ENCODE measurements at regions not wholly inside any gene's neighbourhood (a gene's known extent, or its start where the extent isn't known, plus 50 kb on each side); places are given as distances from the start of the nearest gene placed in this dataset.

DNA sequence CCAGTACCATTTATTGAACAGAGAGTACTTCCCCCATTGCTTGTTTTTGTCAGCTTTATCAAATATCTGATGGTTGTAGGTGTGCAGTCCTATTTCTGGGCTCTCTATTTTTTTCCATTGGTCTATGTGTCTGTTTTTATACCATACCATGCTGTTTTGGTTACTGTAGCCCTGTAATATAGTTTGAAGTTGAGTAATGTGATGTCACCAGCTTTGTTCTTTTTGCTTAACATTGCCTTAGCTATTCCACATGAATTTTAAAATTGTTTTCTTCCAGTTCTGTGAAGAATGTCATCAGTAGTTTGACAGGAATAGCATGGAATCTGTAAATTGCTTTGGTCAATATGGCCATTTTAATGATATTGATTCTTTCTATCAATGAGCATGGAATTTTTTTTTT is 140.5 kb upstream of the RHOBTB1 start:
- H3K36me3 ChIP-seq (ENCODE audit: low read length), result peaks cover 2% of the 10 kb centered on the region; the same call in 1 of the 2 replicates
- H3K9me2 ChIP-seq (replicated peaks; ENCODE audit: insufficient read depth, low read length), result no peaks in the 10 kb centered on the region
- H3K27ac ChIP-seq (ENCODE audit: low read depth, low read length), result no peak overlapping the region
- H2AFZ ChIP-seq (ENCODE audit: low read depth, low read length, severe bottlenecking), result no peak overlapping the region
- TF ChIP-seq EZH2phosphoT487 (conservative IDR thresholded peaks at IDR 0.05; ENCODE audit: low read length) (no peak), CTCF (IDR thresholded peaks at IDR 0.05; ENCODE audit: insufficient read depth, low read length, poor library complexity, severe bottlenecking) (no peak)
- H3K79me2 ChIP-seq (ENCODE audit: insufficient read depth, low read length), result no peaks in the 10 kb centered on the region
- no peak overlapping the region for H3K9ac ChIP-seq (ENCODE audit: low read length)
- H4K20me1 ChIP-seq (ENCODE audit: low read depth, low read length), result no peaks in the 10 kb centered on the region
- no peaks in the 10 kb centered on the region for H3K27me3 ChIP-seq (ENCODE audit: low read length)
- no peak overlapping the region for H3K4me3 ChIP-seq (ENCODE audit: insufficient read depth, low read length, poor library complexity, severe bottlenecking)
- no peaks in the 10 kb centered on the region for H3K9me3 ChIP-seq (ENCODE audit: insufficient read depth, low read length)
- no peaks in the 10 kb centered on the region for H3F3A ChIP-seq (ENCODE audit: insufficient read depth)
- no peak overlapping the region for H3K4me2 ChIP-seq (ENCODE audit: low read depth, low read length, poor library complexity, severe bottlenecking)

DNA sequence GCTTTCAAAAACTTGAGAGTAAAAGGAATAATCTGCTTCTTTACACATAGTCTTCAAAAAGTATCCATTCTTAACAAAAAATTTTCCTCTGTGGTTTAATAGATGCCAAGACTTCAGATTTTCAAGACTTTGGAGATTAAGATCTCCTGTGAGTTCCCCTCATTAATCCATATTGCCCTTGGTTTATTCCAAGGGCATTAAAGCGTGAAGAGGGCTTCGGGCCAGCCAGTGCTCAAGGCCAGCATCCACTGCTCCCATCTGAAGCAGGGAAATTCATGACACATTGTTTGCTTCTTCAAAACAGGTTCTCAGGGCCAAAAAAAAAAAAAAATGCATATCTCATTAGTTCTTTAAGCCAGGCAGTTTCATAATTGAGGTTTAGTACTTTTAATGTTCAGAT is 137.3 kb upstream of the RHOBTB1 start:
- no peaks in the 10 kb centered on the region for H3K79me2 ChIP-seq (ENCODE audit: insufficient read depth, low read length)
- H3K27ac ChIP-seq (ENCODE audit: low read depth, low read length), result no peak overlapping the region
- no peaks in the 10 kb centered on the region for H3K9me2 ChIP-seq (replicated peaks; ENCODE audit: insufficient read depth, low read length)
- H3K9ac ChIP-seq (ENCODE audit: low read length), result no peak overlapping the region
- H3K4me2 ChIP-seq (ENCODE audit: low read depth, low read length, poor library complexity, severe bottlenecking), result no peak overlapping the region
- H3K9me3 ChIP-seq (ENCODE audit: insufficient read depth, low read length), result no peaks in the 10 kb centered on the region
- no peak overlapping the region for H3K4me3 ChIP-seq (ENCODE audit: insufficient read depth, low read length, poor library complexity, severe bottlenecking)
- H4K20me1 ChIP-seq (ENCODE audit: low read depth, low read length), result no peaks in the 10 kb centered on the region
- no peaks in the 10 kb centered on the region for H3K27me3 ChIP-seq (ENCODE audit: low read length)
- no peak overlapping the region for H2AFZ ChIP-seq (ENCODE audit: low read depth, low read length, severe bottlenecking)
- H3K36me3 ChIP-seq (ENCODE audit: low read length), result no peaks in the 10 kb centered on the region; the same call in 1 of the 2 replicates
- TF ChIP-seq EZH2phosphoT487 (conservative IDR thresholded peaks at IDR 0.05; ENCODE audit: low read length) (no peak), CTCF (IDR thresholded peaks at IDR 0.05; ENCODE audit: insufficient read depth, low read length, poor library complexity, severe bottlenecking) (no peak)
- H3F3A ChIP-seq (ENCODE audit: insufficient read depth), result no peaks in the 10 kb centered on the region

DNA sequence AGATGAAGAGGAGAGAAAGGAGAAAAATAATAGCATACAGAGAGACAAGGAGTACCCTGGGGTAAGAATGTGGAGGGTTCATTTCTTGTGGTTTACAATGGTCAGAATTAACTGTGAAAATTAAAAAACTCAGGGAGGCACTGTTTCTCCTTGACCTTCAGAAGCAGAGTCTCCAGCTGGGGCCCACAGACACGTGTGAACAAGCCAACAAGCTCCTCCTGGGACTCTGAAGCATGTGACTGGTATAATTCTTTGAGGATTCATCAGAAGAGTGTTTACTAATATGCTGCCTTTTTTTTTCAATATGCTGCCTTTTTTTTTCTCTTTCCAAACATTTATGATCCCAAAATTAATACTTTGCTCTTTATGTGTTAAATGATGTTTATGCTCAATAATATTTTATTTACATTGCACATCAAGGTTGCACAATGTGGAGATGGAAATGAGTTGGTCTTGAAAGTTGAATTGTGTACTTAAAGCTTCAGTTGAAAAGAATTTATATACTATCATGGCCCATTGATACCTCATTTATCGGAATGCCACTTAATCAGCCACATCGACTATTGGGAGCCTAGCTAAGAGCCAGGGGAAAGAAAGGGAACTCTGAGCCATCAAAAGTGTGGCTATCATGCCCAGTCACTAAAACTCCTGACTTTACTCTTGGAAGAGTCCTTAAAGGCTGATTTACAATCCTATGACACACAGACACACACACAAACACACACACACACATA is 134.7 kb upstream of the RHOBTB1 start:
- Histone ChIP-seq H3K36me3 (ENCODE audit: low read length) (no peaks in the 10 kb centered on the region; the same call in 1 of the 2 replicates), H3K79me2 (ENCODE audit: insufficient read depth, low read length) (no peaks in the 10 kb centered on the region), H3K27ac (ENCODE audit: low read depth, low read length) (no peak overlapping the region), H3F3A (ENCODE audit: insufficient read depth) (no peaks in the 10 kb centered on the region), H3K9ac (ENCODE audit: low read length) (no peak overlapping the region), H3K4me2 (ENCODE audit: low read depth, low read length, poor library complexity, severe bottlenecking) (no peak overlapping the region), H3K27me3 (ENCODE audit: low read length) (no peaks in the 10 kb centered on the region), H3K4me3 (ENCODE audit: insufficient read depth, low read length, poor library complexity, severe bottlenecking) (no peak overlapping the region), H3K9me3 (ENCODE audit: insufficient read depth, low read length) (no peaks in the 10 kb centered on the region), H3K9me2 (replicated peaks; ENCODE audit: insufficient read depth, low read length) (no peaks in the 10 kb centered on the region), H2AFZ (ENCODE audit: low read depth, low read length, severe bottlenecking) (no peak overlapping the region), H4K20me1 (ENCODE audit: low read depth, low read length) (no peaks in the 10 kb centered on the region)
- TF ChIP-seq CTCF (IDR thresholded peaks at IDR 0.05; ENCODE audit: insufficient read depth, low read length, poor library complexity, severe bottlenecking) (no peak), EZH2phosphoT487 (conservative IDR thresholded peaks at IDR 0.05; ENCODE audit: low read length) (no peak)

Data from SU-DHL-6 (cell line).